HepG2 (cell line): ENCODE measurements at regions not wholly inside any gene's neighbourhood (a gene's known extent, or its start where the extent isn't known, plus 50 kb on each side); places are given as distances from the start of the nearest gene placed in this dataset.

Experiments used
- ELF1 ChIP-seq: sonication (generic); formaldehyde crosslinking; IDR thresholded peaks from 2 replicates; pipeline ENCODE4 v1.4.0; 2020; ENCODE audit warnings: missing genetic modification reagents
- GLMP ChIP-seq: sonication (generic); formaldehyde crosslinking; IDR thresholded peaks from 2 replicates; pipeline ENCODE4 v1.9.0; 2021; ENCODE audit warnings: missing genetic modification reagents, mild to moderate bottlenecking, borderline replicate concordance
- IRX3 ChIP-seq: sonication (generic); formaldehyde crosslinking; IDR thresholded peaks from 2 replicates; pipeline ENCODE4 v1.8.1; 2023; ENCODE audit warnings: mild to moderate bottlenecking, low read depth, missing genetic modification reagents, borderline replicate concordance
- JUND ChIP-seq: sonication (generic); formaldehyde crosslinking; IDR thresholded peaks from 2 replicates; pipeline ENCODE4 v1.8.0; 2022; ENCODE audit warnings: mild to moderate bottlenecking, missing genetic modification reagents
- MAF1 ChIP-seq: sonication (generic); formaldehyde crosslinking; IDR thresholded peaks from 2 replicates; pipeline ENCODE4 v1.5.0; 2020; ENCODE audit warnings: missing genetic modification reagents, borderline replicate concordance
- PREB ChIP-seq: sonication (generic); formaldehyde crosslinking; IDR thresholded peaks from 2 replicates; pipeline ENCODE4 v1.4.0; 2020; ENCODE audit warnings: missing genetic modification reagents
- PRMT3 ChIP-seq: sonication (generic); formaldehyde crosslinking; IDR thresholded peaks from 2 replicates; pipeline ENCODE4 v1.8.1; 2022; ENCODE audit warnings: low read depth, mild to moderate bottlenecking, moderate library complexity, missing genetic modification reagents, borderline replicate concordance
- RXRA ChIP-seq: sonication (generic); formaldehyde crosslinking; IDR thresholded peaks from 2 replicates; pipeline ENCODE4 v1.5.1; 2020; ENCODE audit warnings: missing genetic modification reagents
- SKIL ChIP-seq: sonication (generic); formaldehyde crosslinking; IDR thresholded peaks from 2 replicates; pipeline ENCODE4 v1.8.0; 2022; ENCODE audit warnings: missing genetic modification reagents, mild to moderate bottlenecking, moderate library complexity, borderline replicate concordance
- ZBTB20 ChIP-seq: sonication (generic); formaldehyde crosslinking; IDR thresholded peaks from 2 replicates; pipeline ENCODE4 v1.8.1; 2023; ENCODE audit warnings: missing genetic modification reagents, low read depth, mild to moderate bottlenecking, borderline replicate concordance
- ZNF18 ChIP-seq: sonication (generic); formaldehyde crosslinking; IDR thresholded peaks from 2 replicates; pipeline ENCODE4 v1.8.0; 2022; ENCODE audit warnings: mild to moderate bottlenecking, missing genetic modification reagents; ENCODE audit not compliant: insufficient replicate concordance
- ZNF264 ChIP-seq: sonication (generic); formaldehyde crosslinking; IDR thresholded peaks from 2 replicates; pipeline ENCODE4 v1.4.0; 2020; ENCODE audit warnings: missing genetic modification reagents
- ZNF331 ChIP-seq: sonication (generic); formaldehyde crosslinking; IDR thresholded peaks from 2 replicates; pipeline ENCODE4 v1.4.0; 2020; ENCODE audit warnings: missing genetic modification reagents
- ZNF407 ChIP-seq: sonication (generic); formaldehyde crosslinking; IDR thresholded peaks from one replicate; pipeline ENCODE4 v1.5.1; 2020; ENCODE audit warnings: mild to moderate bottlenecking, missing genetic modification reagents; ENCODE audit errors: not compliant biosample characterization
- ZNF432 ChIP-seq: sonication (generic); formaldehyde crosslinking; IDR thresholded peaks from 2 replicates; pipeline ENCODE4 v1.5.0; 2020; ENCODE audit warnings: missing genetic modification reagents, mild to moderate bottlenecking, borderline replicate concordance
- ZNF792 ChIP-seq: IDR thresholded peaks from 2 replicates; pipeline ENCODE4 v1.6.1; 2016

- no peak for TF ChIP-seq PREB (CRISPR knock-in tag)
- no peak for TF ChIP-seq GLMP (CRISPR knock-in tag)
- peak; percentile 48; the same call in 1 of the 2 replicates for TF ChIP-seq ELF1 (CRISPR knock-in tag)
- TF ChIP-seq ZNF432 (CRISPR knock-in tag): no peak
- TF ChIP-seq RXRA (CRISPR knock-in tag): no peak
- TF ChIP-seq IRX3 (CRISPR knock-in tag): no peak
- peak; percentile 55; the same call in 1 of the 2 replicates for TF ChIP-seq ZBTB20 (CRISPR knock-in tag)
- TF ChIP-seq ZNF407 (CRISPR knock-in tag): no peak
- TF ChIP-seq ZNF792 (CRISPR knock-in tag): peak; percentile 21; the same call in 1 of the 2 replicates
- TF ChIP-seq ZNF264 (CRISPR knock-in tag): 0 out of 2 replicates have a peak, but pooled peaks have one; percentile 48
- no peak for TF ChIP-seq SKIL (CRISPR knock-in tag)
- no peak for TF ChIP-seq MAF1
- no peak for TF ChIP-seq PRMT3 (CRISPR knock-in tag)
- peak; percentile 72 for TF ChIP-seq JUND (CRISPR knock-in tag)
- peak; percentile 52 for TF ChIP-seq ZNF18 (CRISPR knock-in tag)
- TF ChIP-seq ZNF331: peak; percentile 40; the same call in 1 of the 2 replicates
Observed at GRCh38 chr7:51481421-51481820, 164.8 kb upstream of the COBL start (continued).
